ENCODE measurements at regions not wholly inside any gene's neighbourhood (a gene's known extent, or its start where the extent isn't known, plus 50 kb on each side); places are given as distances from the start of the nearest gene placed in this dataset.

DNA sequence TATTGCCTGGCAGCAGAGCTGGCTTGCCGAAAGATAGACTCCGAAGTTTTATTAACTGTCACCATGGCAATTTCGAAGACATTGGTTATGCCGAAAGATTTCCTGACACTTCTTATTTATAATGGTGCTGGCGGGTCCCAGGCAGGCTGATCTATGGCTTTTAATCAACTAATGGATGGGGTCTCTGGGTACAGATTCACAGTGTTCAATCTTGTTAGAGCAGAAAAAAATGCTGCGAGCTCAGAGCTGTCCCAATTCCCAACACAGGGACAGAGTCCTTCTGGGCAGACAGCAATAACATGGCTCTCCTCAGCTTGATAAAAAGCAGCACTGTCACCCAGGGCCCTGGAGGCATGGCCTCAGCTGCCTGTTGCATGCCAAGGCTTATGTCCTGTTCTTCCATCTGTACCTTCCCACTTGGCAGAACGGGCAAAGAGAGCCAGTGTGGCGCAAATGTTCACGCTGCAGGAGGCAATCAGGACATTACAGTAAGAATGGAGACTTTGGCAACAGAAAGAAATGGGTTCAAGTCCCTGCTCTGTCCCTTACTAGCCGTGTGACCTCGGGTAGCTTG, 228.2 kb upstream of the PWP1 start:
- TF ChIP-seq EZH2 (IDR thresholded peaks at IDR 0.05; ENCODE audit: borderline replicate concordance, low read depth, low read length, poor library complexity, severe bottlenecking): no peak
- TF ChIP-seq, protein P1, sequence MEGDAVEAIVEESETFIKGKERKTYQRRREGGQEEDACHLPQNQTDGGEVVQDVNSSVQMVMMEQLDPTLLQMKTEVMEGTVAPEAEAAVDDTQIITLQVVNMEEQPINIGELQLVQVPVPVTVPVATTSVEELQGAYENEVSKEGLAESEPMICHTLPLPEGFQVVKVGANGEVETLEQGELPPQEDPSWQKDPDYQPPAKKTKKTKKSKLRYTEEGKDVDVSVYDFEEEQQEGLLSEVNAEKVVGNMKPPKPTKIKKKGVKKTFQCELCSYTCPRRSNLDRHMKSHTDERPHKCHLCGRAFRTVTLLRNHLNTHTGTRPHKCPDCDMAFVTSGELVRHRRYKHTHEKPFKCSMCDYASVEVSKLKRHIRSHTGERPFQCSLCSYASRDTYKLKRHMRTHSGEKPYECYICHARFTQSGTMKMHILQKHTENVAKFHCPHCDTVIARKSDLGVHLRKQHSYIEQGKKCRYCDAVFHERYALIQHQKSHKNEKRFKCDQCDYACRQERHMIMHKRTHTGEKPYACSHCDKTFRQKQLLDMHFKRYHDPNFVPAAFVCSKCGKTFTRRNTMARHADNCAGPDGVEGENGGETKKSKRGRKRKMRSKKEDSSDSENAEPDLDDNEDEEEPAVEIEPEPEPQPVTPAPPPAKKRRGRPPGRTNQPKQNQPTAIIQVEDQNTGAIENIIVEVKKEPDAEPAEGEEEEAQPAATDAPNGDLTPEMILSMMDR (conservative IDR thresholded peaks at IDR 0.05; ENCODE audit: low read depth, low read length): no peak
